Gastrocnemius medialis (tissue), 4 donors: ENCODE measurements at regions not wholly inside any gene's neighbourhood (a gene's known extent, or its start where the extent isn't known, plus 50 kb on each side); places are given as distances from the start of the nearest gene placed in this dataset.
"Not testable (repeated sequence)": the region's sequence is repeated elsewhere in the genome, so short reads cannot be mapped to it uniquely, and the experiment has no call there.

ENCODE experiments used
- ATAC-seq, 2 donors: fragments of 150-250 bp; one replicate each; pipeline ENCODE4 v1.9.1; 2016
- DNase-seq, 2 donors: peaks; one replicate each; pipeline ENCODE4 v3.0.0-alpha.2; 2019
- H3K27ac ChIP-seq, 4 donors: fragments of 200-600 bp; sonication (generic); 1 replicate in 1 of 4; 2 replicates in 3 of 4; pipeline ENCODE4 v1.5.1; 2016 to 2018; ENCODE audit warnings: mild to moderate bottlenecking in 2 of 4, moderate library complexity in 1 of 4
- H3K27me3 ChIP-seq, 3 donors: fragments of 200-600 bp; sonication (generic) in 2 of 3; 1 replicate in 1 of 3; 2 replicates in 2 of 3; pipeline versions ENCODE4 v1.5.1 to v1.6.0; 2016 to 2019; ENCODE audit warnings: mild to moderate bottlenecking in 1 of 3, moderate library complexity in 1 of 3
- H3K36me3 ChIP-seq, 2 donors: fragments of 200-600 bp; sonication (generic) in 1 of 2; one replicate each; pipeline ENCODE4 v1.5.1; 2017 to 2018
- H3K4me1 ChIP-seq, 2 donors: fragments of 200-600 bp; sonication (generic) in 1 of 2; one replicate each; pipeline ENCODE4 v1.5.1; 2016 to 2017; ENCODE audit warnings: mild to moderate bottlenecking in 2 of 2
- H3K4me3 ChIP-seq, 4 donors: fragments of 200-600 bp; sonication (generic) in 3 of 4; 1 replicate in 1 of 4; 2 replicates in 3 of 4; pipeline ENCODE4 v1.5.1; 2016 to 2019; ENCODE audit warnings: mild to moderate bottlenecking in 2 of 4
- H3K9me3 ChIP-seq, 3 donors: fragments of 200-600 bp; sonication (generic) in 2 of 3; 1 replicate in 1 of 3; 2 replicates in 2 of 3; pipeline ENCODE4 v1.5.1; 2016 to 2019
- POLR2A ChIP-seq, 2 donors: fragments of 450-650 bp; IDR thresholded peaks; one replicate each; pipeline ENCODE4 v1.6.1; 2017; ENCODE audit warnings: antibody characterized with exemption in 2 of 2, mild to moderate bottlenecking in 2 of 2, moderate library complexity in 2 of 2
- in situ Hi-C, 4 donors: fragments of 200-750 bp; cut with MboI; loops; one replicate each; pipeline versions ENCODE4 v1.15.0 to v1.8.0; 2017; ENCODE audit warnings: low sequenced_read_pairs in 4 of 4
- intact Hi-C: fragments of 100-400 bp; cut with DNase I; formaldehyde crosslinking; loops from one replicate; pipeline ENCODE4 v1.15.1; 2023; ENCODE audit warnings: low total_unique reads
- TF ChIP-seq, protein P1 (sequence below), 5 experiments: fragments of 450-650 bp in 3 of 5; fragments of 200-600 bp in 2 of 5; sonication (generic) in 2 of 5; IDR thresholded peaks in 4 of 5; conservative IDR thresholded peaks in 1 of 5; 1 replicate in 4 of 5; 2 replicates in 1 of 5; pipeline ENCODE4 v1.5.1; 2016 to 2019; ENCODE audit warnings: antibody characterized with exemption in 5 of 5, mild to moderate bottlenecking in 3 of 5, moderate library complexity in 3 of 5

DNA sequence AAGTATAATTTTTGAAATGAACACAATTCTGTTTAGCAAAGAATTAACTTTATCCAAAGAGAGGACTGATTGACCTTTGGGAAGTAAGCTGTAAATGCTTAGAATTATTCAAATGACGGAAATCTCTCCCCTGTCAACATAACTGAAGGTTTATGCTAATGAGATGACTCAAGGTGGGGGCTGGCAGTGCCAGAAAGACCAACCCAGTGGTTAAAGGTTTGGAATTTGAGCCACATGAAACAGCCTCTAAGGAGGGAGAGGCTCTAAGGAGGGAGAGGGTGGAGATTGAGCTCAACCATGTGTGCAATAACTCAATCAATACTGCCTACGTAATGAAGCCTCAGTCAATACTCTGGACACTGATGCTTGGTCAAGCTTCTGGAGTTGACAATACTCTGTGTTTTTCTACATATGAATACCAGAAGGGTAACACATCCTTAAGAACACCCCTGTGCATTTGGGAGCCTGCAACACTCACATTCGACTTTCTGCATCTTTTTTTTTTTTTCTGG lies 123.4 kb upstream of the TENT5A start:
- intact Hi-C loops (no loop called here), in situ Hi-C loops (no loop called here)
- ATAC-seq (no peak), DNase-seq (no peak)
- Histone ChIP-seq H3K4me3 (no peak overlapping the region), H3K36me3 (no peaks in the 10 kb centered on the region), H3K27ac (no peak overlapping the region), H3K27me3 (no peaks in the 10 kb centered on the region), H3K4me1 (no peaks in the 10 kb centered on the region), H3K9me3 (no peaks in the 10 kb centered on the region)
- no peak for TF ChIP-seq POLR2A (IDR thresholded peaks at IDR 0.05)
- TF ChIP-seq, protein P1, sequence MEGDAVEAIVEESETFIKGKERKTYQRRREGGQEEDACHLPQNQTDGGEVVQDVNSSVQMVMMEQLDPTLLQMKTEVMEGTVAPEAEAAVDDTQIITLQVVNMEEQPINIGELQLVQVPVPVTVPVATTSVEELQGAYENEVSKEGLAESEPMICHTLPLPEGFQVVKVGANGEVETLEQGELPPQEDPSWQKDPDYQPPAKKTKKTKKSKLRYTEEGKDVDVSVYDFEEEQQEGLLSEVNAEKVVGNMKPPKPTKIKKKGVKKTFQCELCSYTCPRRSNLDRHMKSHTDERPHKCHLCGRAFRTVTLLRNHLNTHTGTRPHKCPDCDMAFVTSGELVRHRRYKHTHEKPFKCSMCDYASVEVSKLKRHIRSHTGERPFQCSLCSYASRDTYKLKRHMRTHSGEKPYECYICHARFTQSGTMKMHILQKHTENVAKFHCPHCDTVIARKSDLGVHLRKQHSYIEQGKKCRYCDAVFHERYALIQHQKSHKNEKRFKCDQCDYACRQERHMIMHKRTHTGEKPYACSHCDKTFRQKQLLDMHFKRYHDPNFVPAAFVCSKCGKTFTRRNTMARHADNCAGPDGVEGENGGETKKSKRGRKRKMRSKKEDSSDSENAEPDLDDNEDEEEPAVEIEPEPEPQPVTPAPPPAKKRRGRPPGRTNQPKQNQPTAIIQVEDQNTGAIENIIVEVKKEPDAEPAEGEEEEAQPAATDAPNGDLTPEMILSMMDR (IDR thresholded peaks at IDR 0.05 in 4 of 5, conservative IDR thresholded peaks at IDR 0.05 in 1 of 5): no peak

DNA sequence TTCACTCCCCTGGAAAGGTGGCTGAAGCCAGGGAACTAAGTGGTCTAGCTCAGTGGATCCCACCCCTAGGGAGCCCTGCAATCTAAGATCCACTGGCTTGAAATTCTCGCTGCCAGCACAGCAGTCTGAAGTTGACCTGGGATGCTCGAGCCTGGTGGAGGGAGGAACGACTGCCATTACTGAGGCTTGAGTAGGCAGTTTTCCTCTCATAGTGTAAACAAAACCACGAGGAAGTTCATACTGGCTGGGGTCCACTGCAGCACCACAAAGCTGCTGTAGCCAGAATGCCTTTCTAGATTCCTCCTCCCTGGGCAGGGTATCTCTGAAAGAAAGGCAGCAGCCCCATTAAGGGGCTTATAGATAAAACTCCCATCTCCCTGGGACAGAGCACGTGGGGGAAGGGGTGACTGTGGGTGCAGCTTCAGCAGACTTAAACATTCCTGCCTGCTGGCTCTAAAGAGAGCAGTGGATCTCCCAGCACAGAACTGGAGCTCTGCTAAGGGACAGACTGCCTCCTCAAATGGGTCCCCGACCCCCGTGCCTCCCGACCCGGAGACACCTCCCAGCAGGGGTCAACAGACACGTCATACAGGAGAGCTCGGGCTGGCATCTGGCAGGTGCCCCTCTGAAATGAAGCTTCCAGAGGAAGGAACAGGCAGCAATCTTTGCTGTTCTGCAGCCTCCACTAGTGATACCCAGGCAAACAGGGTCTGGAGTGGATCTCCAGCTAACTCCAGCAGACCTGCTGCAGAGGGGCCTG lies 117.4 kb upstream of the TENT5A start:
- in situ Hi-C loops, H3K27me3 ChIP-seq, intact Hi-C loops, DNase-seq, H3K9me3 ChIP-seq, H3K36me3 ChIP-seq, ATAC-seq, H3K4me1 ChIP-seq, H3K4me3 ChIP-seq, H3K27ac ChIP-seq: not testable (repeated sequence)

DNA sequence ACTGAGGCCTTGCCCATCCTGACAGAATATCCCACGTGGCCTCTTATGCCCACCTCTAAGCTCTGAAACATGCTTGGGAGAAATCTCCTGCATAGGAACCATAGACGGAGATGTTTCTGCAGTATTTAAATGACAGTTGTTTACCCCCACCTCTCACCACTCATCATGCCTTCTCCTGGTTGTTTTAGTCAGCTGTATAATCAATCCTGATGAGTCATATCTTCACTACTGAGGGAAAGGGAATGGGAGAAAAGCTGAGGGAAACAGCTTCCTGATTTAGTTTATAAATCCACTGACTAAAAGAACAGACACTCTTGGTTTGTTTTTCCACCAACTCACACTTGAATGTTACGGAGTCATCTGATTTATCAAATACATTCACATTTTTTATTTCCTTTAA lies 113.2 kb upstream of the TENT5A start:
- in situ Hi-C loops: no loop called here
- H3K27me3 ChIP-seq: no peaks in the 10 kb centered on the region
- no peak overlapping the region for H3K27ac ChIP-seq
- intact Hi-C loops: no loop called here
- DNase-seq (no peak), ATAC-seq (no peak)
- no peak for TF ChIP-seq POLR2A (IDR thresholded peaks at IDR 0.05)
- TF ChIP-seq, protein P1 (IDR thresholded peaks at IDR 0.05 in 4 of 5, conservative IDR thresholded peaks at IDR 0.05 in 1 of 5): no peak
- H3K36me3 ChIP-seq: no peaks in the 10 kb centered on the region
- H3K4me3 ChIP-seq: no peak overlapping the region
- H3K4me1 ChIP-seq: no peaks in the 10 kb centered on the region
- H3K9me3 ChIP-seq: no peaks in the 10 kb centered on the region

DNA sequence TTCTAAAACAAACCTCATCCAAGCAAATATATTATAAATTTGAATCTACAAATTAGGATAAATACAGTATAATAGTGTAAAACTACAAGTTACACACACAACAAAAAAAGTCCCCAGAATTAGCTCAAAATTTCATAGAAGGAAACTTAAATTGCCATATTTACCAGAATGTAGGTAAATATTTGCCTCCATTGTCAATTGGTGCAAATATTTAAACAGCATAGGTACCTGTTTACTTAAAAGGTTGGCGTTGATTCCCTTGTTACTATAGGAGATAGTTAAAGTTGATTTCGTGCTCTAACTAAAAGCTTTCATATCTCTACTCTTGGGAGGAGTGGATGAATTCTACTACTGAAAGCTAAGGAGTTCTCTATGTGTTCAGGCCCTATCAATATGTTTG lies 111.6 kb upstream of the TENT5A start:
- Histone ChIP-seq H3K9me3 (no peaks in the 10 kb centered on the region), H3K27ac (no peak overlapping the region), H3K27me3 (no peaks in the 10 kb centered on the region), H3K4me3 (no peak overlapping the region), H3K4me1 (no peaks in the 10 kb centered on the region), H3K36me3 (no peaks in the 10 kb centered on the region)
- intact Hi-C loops (no loop called here), in situ Hi-C loops (no loop called here)
- ATAC-seq (no peak), DNase-seq (no peak)
- TF ChIP-seq, protein P1 (IDR thresholded peaks at IDR 0.05 in 4 of 5, conservative IDR thresholded peaks at IDR 0.05 in 1 of 5): no peak
- TF ChIP-seq POLR2A (IDR thresholded peaks at IDR 0.05): no peak

DNA sequence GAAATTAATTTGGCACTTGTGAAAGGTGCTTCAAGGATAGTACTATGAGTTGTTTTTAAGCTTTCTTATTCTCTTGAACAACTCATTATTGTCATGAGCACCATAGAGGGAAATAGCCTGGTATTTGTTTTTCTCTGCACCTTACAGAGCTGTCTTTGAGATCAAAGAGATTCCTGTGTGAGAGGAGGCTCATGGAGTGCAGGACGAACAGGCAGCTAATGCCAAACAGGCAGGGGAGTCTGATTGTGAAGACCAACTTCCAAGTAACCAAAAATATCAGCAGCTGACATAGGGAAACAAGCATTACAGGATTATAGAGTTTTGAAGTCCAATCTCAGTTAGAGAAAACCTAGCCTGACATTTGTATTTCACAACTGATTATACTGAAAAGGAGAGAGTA lies 110.6 kb upstream of the TENT5A start:
- Histone ChIP-seq H3K4me3 (no peak overlapping the region), H3K4me1 (no peaks in the 10 kb centered on the region), H3K27ac (no peak overlapping the region), H3K9me3 (no peaks in the 10 kb centered on the region), H3K36me3 (no peaks in the 10 kb centered on the region), H3K27me3 (no peaks in the 10 kb centered on the region)
- ATAC-seq: no peak
- in situ Hi-C loops (no loop called here), intact Hi-C loops (no loop called here)
- DNase-seq: no peak
- TF ChIP-seq POLR2A (IDR thresholded peaks at IDR 0.05): no peak
- TF ChIP-seq, protein P1 (IDR thresholded peaks at IDR 0.05 in 4 of 5, conservative IDR thresholded peaks at IDR 0.05 in 1 of 5): no peak
